Neural progenitor cell (in vitro differentiated cells): ENCODE measurements at regions not wholly inside any gene's neighbourhood (a gene's known extent, or its start where the extent isn't known, plus 50 kb on each side); places are given as distances from the start of the nearest gene placed in this dataset.

ENCODE experiments used
- EZH2 ChIP-seq: fragments of 200-600 bp; sonication (generic); IDR thresholded peaks from 2 replicates; pipeline ENCODE4 v1.6.1; 2017; ENCODE audit warnings: antibody characterized with exemption, mild to moderate bottlenecking, moderate library complexity
- EZH2phosphoT487 ChIP-seq: fragments of 200-600 bp; sonication (generic); IDR thresholded peaks from 2 replicates; pipeline ENCODE4 v1.6.1; 2017; ENCODE audit warnings: antibody characterized with exemption
- TF ChIP-seq, protein P1 (sequence below): fragments of 200-600 bp; sonication (generic); IDR thresholded peaks from 2 replicates; pipeline ENCODE4 v1.5.1; 2017; ENCODE audit warnings: antibody characterized with exemption, mild to moderate bottlenecking

GRCh38 chr5:168137265-168137664, 154.2 kb upstream of the WWC1 start:
- TF ChIP-seq, protein P1, sequence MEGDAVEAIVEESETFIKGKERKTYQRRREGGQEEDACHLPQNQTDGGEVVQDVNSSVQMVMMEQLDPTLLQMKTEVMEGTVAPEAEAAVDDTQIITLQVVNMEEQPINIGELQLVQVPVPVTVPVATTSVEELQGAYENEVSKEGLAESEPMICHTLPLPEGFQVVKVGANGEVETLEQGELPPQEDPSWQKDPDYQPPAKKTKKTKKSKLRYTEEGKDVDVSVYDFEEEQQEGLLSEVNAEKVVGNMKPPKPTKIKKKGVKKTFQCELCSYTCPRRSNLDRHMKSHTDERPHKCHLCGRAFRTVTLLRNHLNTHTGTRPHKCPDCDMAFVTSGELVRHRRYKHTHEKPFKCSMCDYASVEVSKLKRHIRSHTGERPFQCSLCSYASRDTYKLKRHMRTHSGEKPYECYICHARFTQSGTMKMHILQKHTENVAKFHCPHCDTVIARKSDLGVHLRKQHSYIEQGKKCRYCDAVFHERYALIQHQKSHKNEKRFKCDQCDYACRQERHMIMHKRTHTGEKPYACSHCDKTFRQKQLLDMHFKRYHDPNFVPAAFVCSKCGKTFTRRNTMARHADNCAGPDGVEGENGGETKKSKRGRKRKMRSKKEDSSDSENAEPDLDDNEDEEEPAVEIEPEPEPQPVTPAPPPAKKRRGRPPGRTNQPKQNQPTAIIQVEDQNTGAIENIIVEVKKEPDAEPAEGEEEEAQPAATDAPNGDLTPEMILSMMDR = no peak
- no peak for TF ChIP-seq EZH2phosphoT487
- TF ChIP-seq EZH2 = no peak
